ENCODE measurements at regions not wholly inside any gene's neighbourhood (a gene's known extent, or its start where the extent isn't known, plus 50 kb on each side); places are given as distances from the start of the nearest gene placed in this dataset.
"Not testable (repeated sequence)": the region's sequence is repeated elsewhere in the genome, so short reads cannot be mapped to it uniquely, and the experiment has no call there.

DNA sequence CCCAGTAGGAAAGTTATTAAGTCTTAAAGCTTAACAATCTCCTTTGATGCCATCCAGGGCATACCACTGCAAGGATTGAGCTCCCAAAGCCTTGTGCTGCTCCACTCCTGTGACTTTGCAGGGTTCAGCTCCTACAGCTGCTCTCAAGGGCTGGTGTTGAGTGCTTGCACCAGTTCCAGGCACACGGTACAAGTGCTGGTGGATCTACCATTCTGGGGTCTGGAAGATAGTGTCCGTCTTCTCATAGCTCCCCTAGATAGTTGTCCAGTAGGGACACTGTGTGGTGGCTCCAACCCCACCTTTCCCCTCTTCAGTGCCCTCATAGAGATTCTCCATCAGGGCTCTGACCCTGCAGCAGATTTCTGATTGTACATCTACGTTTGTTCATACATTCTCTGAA lies 617.8 kb upstream of the TPTE start:
- not testable (repeated sequence) for H3K9me2 ChIP-seq (replicated peaks; ENCODE audit: control insufficient read depth, low read length); H3K9me3 ChIP-seq (ENCODE audit: control insufficient read depth, insufficient read depth, low read length); H3K4me2 ChIP-seq (ENCODE audit: low read length); H3F3A ChIP-seq (ENCODE audit: control insufficient read depth, insufficient read depth); H3K27ac ChIP-seq (ENCODE audit: low read depth, low read length); H3K4me1 ChIP-seq (ENCODE audit: control insufficient read depth, low read length); H3K4me3 ChIP-seq (ENCODE audit: low read length); H3K36me3 ChIP-seq (ENCODE audit: control insufficient read depth, low read length); H3K27me3 ChIP-seq (ENCODE audit: control insufficient read depth, low read length); H4K20me1 ChIP-seq (ENCODE audit: control insufficient read depth, insufficient read depth, low read depth, low read length); H3K79me2 ChIP-seq (ENCODE audit: control insufficient read depth, low read length)

DNA sequence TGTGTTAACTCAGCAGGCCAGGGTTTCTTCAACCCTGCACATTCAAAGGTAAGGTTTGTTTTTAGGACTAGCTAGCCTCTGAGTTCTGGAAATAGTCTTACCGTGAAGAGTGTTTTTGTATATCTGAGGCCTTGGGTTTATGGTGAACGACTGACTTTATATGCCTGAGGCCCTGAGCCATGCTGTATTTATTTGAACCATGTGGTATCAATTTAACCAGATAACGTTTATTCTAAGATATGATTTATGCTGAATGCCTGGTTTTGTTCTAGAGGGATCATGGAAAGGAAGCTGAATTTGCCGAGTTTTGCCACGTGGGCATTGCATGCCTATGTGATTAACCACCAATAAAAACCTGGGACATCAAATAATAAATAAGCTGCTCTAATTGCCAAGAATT lies 607.2 kb upstream of the TPTE start:
- H3K79me2 ChIP-seq (ENCODE audit: control insufficient read depth, low read length); H3K9me3 ChIP-seq (ENCODE audit: control insufficient read depth, insufficient read depth, low read length); H3K4me1 ChIP-seq (ENCODE audit: control insufficient read depth, low read length); H4K20me1 ChIP-seq (ENCODE audit: control insufficient read depth, insufficient read depth, low read depth, low read length); H3F3A ChIP-seq (ENCODE audit: control insufficient read depth, insufficient read depth); H3K27ac ChIP-seq (ENCODE audit: low read depth, low read length); H3K36me3 ChIP-seq (ENCODE audit: control insufficient read depth, low read length); H3K27me3 ChIP-seq (ENCODE audit: control insufficient read depth, low read length); H3K9me2 ChIP-seq (replicated peaks; ENCODE audit: control insufficient read depth, low read length); H3K4me3 ChIP-seq (ENCODE audit: low read length); H3K4me2 ChIP-seq (ENCODE audit: low read length): not testable (repeated sequence)

DNA sequence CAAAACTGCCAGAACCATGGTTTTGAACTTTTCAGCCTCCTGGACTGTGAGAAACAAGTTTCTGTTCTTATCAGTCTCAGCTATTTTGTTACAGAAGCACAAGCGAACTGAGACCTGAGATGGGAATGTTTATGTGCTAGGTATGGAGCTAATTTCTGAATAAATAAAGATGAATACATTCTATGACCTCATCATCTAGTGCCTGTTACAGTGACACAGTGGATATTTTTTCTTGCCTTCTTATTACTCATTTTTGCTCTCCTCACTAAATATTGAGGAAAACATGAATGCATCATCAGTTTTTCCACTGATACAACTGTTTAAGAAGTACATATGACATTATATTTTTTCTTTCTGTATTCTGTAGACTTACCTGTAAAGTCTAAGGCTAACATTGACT lies 601.9 kb upstream of the TPTE start:
- not testable (repeated sequence) for H3K4me2 ChIP-seq (ENCODE audit: low read length); H3K79me2 ChIP-seq (ENCODE audit: control insufficient read depth, low read length)

DNA sequence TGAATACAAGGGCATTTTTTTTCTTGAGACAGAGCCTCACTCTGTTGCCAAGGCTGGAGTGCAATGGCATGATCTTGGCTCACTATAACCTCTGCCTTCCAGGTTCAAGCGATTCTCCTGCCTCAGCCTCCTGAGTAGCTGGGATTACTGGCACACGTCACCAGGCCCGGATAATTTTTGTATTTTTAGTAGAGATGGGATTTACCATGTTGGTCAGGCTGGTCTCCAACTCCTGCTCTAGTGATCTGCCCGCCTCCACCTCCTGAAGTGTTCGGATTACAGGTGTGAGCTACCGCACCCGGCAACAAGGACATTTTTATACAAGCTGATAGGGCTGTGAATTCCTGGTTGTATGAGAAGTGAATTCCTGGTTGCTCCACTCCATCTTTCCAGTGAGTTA lies 577.7 kb upstream of the TPTE start:
- H3K4me2 ChIP-seq (ENCODE audit: low read length); H3K79me2 ChIP-seq (ENCODE audit: control insufficient read depth, low read length); H3K27ac ChIP-seq (ENCODE audit: low read depth, low read length); H3K36me3 ChIP-seq (ENCODE audit: control insufficient read depth, low read length); H3K27me3 ChIP-seq (ENCODE audit: control insufficient read depth, low read length); H3K4me3 ChIP-seq (ENCODE audit: low read length); H4K20me1 ChIP-seq (ENCODE audit: control insufficient read depth, insufficient read depth, low read depth, low read length); H3F3A ChIP-seq (ENCODE audit: control insufficient read depth, insufficient read depth); H3K4me1 ChIP-seq (ENCODE audit: control insufficient read depth, low read length); H3K9me2 ChIP-seq (replicated peaks; ENCODE audit: control insufficient read depth, low read length): not testable (repeated sequence)
- peaks cover 11% of the 10 kb centered on the region for H3K9me3 ChIP-seq (ENCODE audit: control insufficient read depth, insufficient read depth, low read length)

More for the DNA sequence above, 601.9 kb upstream of the TPTE start:
- not testable (repeated sequence) for H3K27ac ChIP-seq (ENCODE audit: low read depth, low read length); H3K27me3 ChIP-seq (ENCODE audit: control insufficient read depth, low read length); H3F3A ChIP-seq (ENCODE audit: control insufficient read depth, insufficient read depth); H4K20me1 ChIP-seq (ENCODE audit: control insufficient read depth, insufficient read depth, low read depth, low read length); H3K36me3 ChIP-seq (ENCODE audit: control insufficient read depth, low read length); H3K9me3 ChIP-seq (ENCODE audit: control insufficient read depth, insufficient read depth, low read length); H3K4me1 ChIP-seq (ENCODE audit: control insufficient read depth, low read length); H3K4me3 ChIP-seq (ENCODE audit: low read length); H3K9me2 ChIP-seq (replicated peaks; ENCODE audit: control insufficient read depth, low read length)

DNA sequence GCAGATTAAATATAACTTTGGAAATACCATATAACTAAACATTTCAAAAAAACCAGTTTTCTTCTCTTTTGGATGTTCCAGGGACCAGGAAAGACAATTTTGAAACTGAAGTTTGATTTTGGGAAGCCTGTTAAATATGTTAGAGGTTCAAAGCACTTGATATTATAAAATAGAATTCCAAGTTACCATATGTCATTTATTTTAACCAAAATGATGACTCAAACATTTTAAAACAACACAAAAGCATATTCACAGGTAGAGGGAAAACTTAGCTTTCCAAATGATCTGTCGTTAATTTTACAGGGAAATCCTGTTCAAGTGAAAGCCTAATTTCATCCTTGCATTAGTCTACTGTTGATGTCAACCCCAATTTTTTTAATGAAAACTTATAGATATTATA lies 575.3 kb upstream of the TPTE start:
- not testable (repeated sequence) for H3K27ac ChIP-seq (ENCODE audit: low read depth, low read length)

DNA sequence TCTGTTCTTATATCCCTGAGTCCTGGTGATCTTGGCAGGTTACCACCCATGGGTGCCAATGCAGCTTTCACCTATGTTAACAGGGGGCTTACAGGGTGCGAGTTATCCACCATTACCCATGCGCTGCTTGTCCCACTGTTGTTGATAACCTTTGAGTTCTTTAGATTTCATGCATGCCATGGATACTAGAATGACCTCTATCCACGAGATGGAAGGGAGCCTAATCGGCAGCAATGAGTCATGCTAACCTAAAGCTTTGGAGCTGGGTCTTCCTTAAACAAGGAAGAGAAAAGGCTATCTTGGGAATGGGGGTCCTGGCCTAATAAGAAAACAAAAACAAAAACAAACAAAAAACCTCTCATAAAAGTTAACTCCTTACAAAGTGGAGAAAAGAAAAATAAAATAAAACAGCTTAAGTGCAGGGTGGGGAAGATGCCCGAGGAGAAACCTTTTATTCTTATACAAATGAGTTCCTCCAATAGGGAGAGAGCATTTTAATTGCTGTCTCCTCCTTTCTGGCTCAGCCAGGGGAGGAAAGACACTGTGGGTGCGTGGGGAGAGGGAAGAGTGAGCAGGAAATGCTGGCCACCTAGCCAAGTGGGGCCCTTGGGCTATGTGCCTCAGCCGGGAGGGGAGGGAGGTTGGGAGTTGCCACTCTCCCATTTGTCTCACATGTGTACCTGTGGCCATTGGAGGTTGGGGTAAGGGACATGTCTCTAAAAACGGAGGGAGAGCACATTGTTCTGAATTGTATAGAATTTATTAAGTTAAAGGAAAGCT lies 571.7 kb upstream of the TPTE start:
- H3K9me3 ChIP-seq (ENCODE audit: control insufficient read depth, insufficient read depth, low read length); H3K4me2 ChIP-seq (ENCODE audit: low read length); H3K27ac ChIP-seq (ENCODE audit: low read depth, low read length); H3F3A ChIP-seq (ENCODE audit: control insufficient read depth, insufficient read depth); H3K36me3 ChIP-seq (ENCODE audit: control insufficient read depth, low read length); H3K4me1 ChIP-seq (ENCODE audit: control insufficient read depth, low read length); H3K27me3 ChIP-seq (ENCODE audit: control insufficient read depth, low read length); H3K9me2 ChIP-seq (replicated peaks; ENCODE audit: control insufficient read depth, low read length); H4K20me1 ChIP-seq (ENCODE audit: control insufficient read depth, insufficient read depth, low read depth, low read length); H3K79me2 ChIP-seq (ENCODE audit: control insufficient read depth, low read length); H3K4me3 ChIP-seq (ENCODE audit: low read length): not testable (repeated sequence)

More for the DNA sequence above, 575.3 kb upstream of the TPTE start:
- H3K4me3 ChIP-seq (ENCODE audit: low read length); H4K20me1 ChIP-seq (ENCODE audit: control insufficient read depth, insufficient read depth, low read depth, low read length); H3F3A ChIP-seq (ENCODE audit: control insufficient read depth, insufficient read depth); H3K9me2 ChIP-seq (replicated peaks; ENCODE audit: control insufficient read depth, low read length); H3K4me1 ChIP-seq (ENCODE audit: control insufficient read depth, low read length); H3K4me2 ChIP-seq (ENCODE audit: low read length); H3K27me3 ChIP-seq (ENCODE audit: control insufficient read depth, low read length); H3K79me2 ChIP-seq (ENCODE audit: control insufficient read depth, low read length); H3K36me3 ChIP-seq (ENCODE audit: control insufficient read depth, low read length): not testable (repeated sequence)
- peaks cover 11% of the 10 kb centered on the region for H3K9me3 ChIP-seq (ENCODE audit: control insufficient read depth, insufficient read depth, low read length)

DNA sequence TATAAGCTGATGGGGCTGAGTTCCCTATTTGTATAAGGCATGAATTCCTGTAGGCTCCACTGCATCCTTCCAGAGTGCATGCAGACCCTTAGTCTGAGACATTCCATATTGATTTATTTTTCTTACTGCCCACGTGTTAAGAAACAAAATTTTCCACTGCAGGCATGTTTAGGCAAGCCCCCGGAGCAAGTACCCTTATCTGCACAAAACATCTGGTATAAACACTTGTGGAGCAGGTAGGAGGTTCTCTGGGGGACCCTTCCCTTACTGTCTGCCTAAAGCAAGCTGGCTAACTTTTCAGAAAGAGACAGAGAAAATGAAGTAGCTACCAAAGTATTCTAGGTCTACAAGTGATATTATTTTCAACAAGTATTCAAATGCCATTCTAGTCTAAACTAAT lies 571.0 kb upstream of the TPTE start:
- not testable (repeated sequence) for H3K27me3 ChIP-seq (ENCODE audit: control insufficient read depth, low read length); H3K9me3 ChIP-seq (ENCODE audit: control insufficient read depth, insufficient read depth, low read length); H3K4me2 ChIP-seq (ENCODE audit: low read length); H3K79me2 ChIP-seq (ENCODE audit: control insufficient read depth, low read length); H3K9me2 ChIP-seq (replicated peaks; ENCODE audit: control insufficient read depth, low read length); H3K27ac ChIP-seq (ENCODE audit: low read depth, low read length); H3K36me3 ChIP-seq (ENCODE audit: control insufficient read depth, low read length); H4K20me1 ChIP-seq (ENCODE audit: control insufficient read depth, insufficient read depth, low read depth, low read length); H3K4me3 ChIP-seq (ENCODE audit: low read length); H3F3A ChIP-seq (ENCODE audit: control insufficient read depth, insufficient read depth); H3K4me1 ChIP-seq (ENCODE audit: control insufficient read depth, low read length)

DNA sequence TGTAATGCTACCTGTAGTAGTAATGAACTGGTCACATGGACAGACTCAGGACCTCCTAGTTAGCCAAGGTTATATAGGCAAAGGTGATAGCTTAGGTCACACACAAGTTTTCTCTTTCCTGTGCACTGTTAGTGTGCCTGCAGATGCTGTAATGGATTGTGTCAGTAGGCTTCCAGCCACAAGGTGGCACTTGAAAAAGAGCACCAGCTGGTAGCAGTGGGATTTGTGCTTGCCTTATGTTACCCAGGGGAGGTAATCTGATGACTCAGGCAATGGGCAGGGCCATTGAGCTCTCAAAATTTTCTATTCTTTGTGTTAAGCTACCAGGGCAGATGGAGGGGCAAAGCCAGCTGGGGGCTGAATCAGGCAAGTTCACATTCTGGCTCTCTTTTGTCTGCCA lies 562.6 kb upstream of the TPTE start:
- not testable (repeated sequence) for H3F3A ChIP-seq (ENCODE audit: control insufficient read depth, insufficient read depth); H3K4me2 ChIP-seq (ENCODE audit: low read length); H3K9me2 ChIP-seq (replicated peaks; ENCODE audit: control insufficient read depth, low read length); H3K27ac ChIP-seq (ENCODE audit: low read depth, low read length); H3K4me1 ChIP-seq (ENCODE audit: control insufficient read depth, low read length); H4K20me1 ChIP-seq (ENCODE audit: control insufficient read depth, insufficient read depth, low read depth, low read length); H3K79me2 ChIP-seq (ENCODE audit: control insufficient read depth, low read length); H3K27me3 ChIP-seq (ENCODE audit: control insufficient read depth, low read length); H3K4me3 ChIP-seq (ENCODE audit: low read length); H3K36me3 ChIP-seq (ENCODE audit: control insufficient read depth, low read length); H3K9me3 ChIP-seq (ENCODE audit: control insufficient read depth, insufficient read depth, low read length)

Measured in DOHH2 (cell line).